GM12878 (cell line): ENCODE measurements at regions not wholly inside any gene's neighbourhood (a gene's known extent, or its start where the extent isn't known, plus 50 kb on each side); places are given as distances from the start of the nearest gene placed in this dataset.

Experiments used
- ATAC-seq: fragments of 200-7000 bp; cut with Tn5 transposase; 3 replicates; pipeline ENCODE4 v1.9.1; 2020; ENCODE audit warnings: mild to moderate bottlenecking, moderate library complexity
- BruUV-seq: library from RNA; stranded (reverse); fragments of 400-500 nt; replicated peaks from 2 replicates; lab custom pipeline; 2021; lab: Mats Ljungman, UMichigan
- CTCF ChIA-PET: fragments of 300-600 bp; sonication (Branson Sonifier 250); formaldehyde crosslinking; extraction: SDS; loops from one replicate; lab custom pipeline; 2021; ENCODE audit warnings: inconsistent platforms; lab: Yijun Ruan, JAX
- POLR2A ChIA-PET: fragments of 350-600 bp; formaldehyde crosslinking; extraction: SDS; loops from one replicate; lab custom pipeline; 2021; ENCODE audit warnings: inconsistent platforms; lab: Charles Lee
- RAD21 ChIA-PET: fragments of 300-600 bp; sonication (Branson Sonifier 250); formaldehyde crosslinking; loops from one replicate; lab custom pipeline; 2023; ENCODE audit warnings: antibody characterized with exemption; ENCODE audit not compliant: unreplicated experiment; lab: Charles Lee
- SMC1A ChIA-PET: fragments of 300-600 bp; sonication (Branson Sonifier 250); formaldehyde crosslinking; loops from one replicate; lab custom pipeline; 2023; ENCODE audit not compliant: unreplicated experiment, uncharacterized antibody; lab: Charles Lee
- DNase-seq: peaks from one replicate; pipeline ENCODE4 v3.0.0-alpha.2; 2011; ENCODE audit warnings: low read depth, low spot score
- FAIRE-seq: peaks from 3 replicates; lab custom pipeline; 2011; peaks lifted over from hg19 to GRCh38; lab: Jason Lieb, UNC
- H2AFZ ChIP-seq: 2 replicates; pipeline ENCODE4 v1.6.0; 2011; ENCODE audit warnings: low read depth, low read length, control low read depth; ENCODE audit not compliant: control insufficient read depth
- H3K27ac ChIP-seq: 2 replicates; pipeline ENCODE4 v1.5.1; 2011; ENCODE audit warnings: control low read depth; ENCODE audit not compliant: control insufficient read depth, insufficient read depth
- H3K27me3 ChIP-seq, 2 experiments: replicated peaks in 1 of 2; 2 replicates each; pipeline versions ENCODE4 v1.6.0 to v1.6.1; 2011; ENCODE audit warnings: low read length in 1 of 2; ENCODE audit not compliant: control insufficient read depth in 2 of 2, insufficient read depth in 2 of 2
- H3K36me3 ChIP-seq, 2 experiments: 2 replicates each; pipeline ENCODE4 v1.5.1; 2011; ENCODE audit warnings: low read length in 1 of 2; ENCODE audit not compliant: control insufficient read depth in 2 of 2, insufficient read depth in 2 of 2
- H3K4me1 ChIP-seq: 2 replicates; pipeline ENCODE4 v1.6.1; 2011; ENCODE audit warnings: mild to moderate bottlenecking, low read length, moderate library complexity, mixed read lengths; ENCODE audit not compliant: control insufficient read depth, insufficient read depth
- H3K4me2 ChIP-seq: 2 replicates; pipeline ENCODE4 v1.6.0; 2011; ENCODE audit warnings: control low read depth; ENCODE audit not compliant: control insufficient read depth, insufficient read depth
- H3K4me3 ChIP-seq: fragments of 200-600 bp; sonication (generic); 2 replicates; pipeline ENCODE4 v1.5.1; 2016
- H3K79me2 ChIP-seq: 2 replicates; pipeline ENCODE4 v1.6.0; 2011; ENCODE audit warnings: low read length; ENCODE audit not compliant: control insufficient read depth, insufficient read depth
- H3K9ac ChIP-seq: 2 replicates; pipeline ENCODE4 v1.8.0; 2011; ENCODE audit warnings: low read length, control low read depth, mixed read lengths; ENCODE audit not compliant: control insufficient read depth, insufficient read depth
- H3K9me3 ChIP-seq: replicated peaks from 3 replicates; pipeline ENCODE4 v1.5.1; 2011; ENCODE audit warnings: mild to moderate bottlenecking, low read length; ENCODE audit not compliant: control insufficient read depth, insufficient read depth
- H4K20me1 ChIP-seq: 2 replicates; pipeline ENCODE4 v1.6.0; 2011; ENCODE audit not compliant: control insufficient read depth, insufficient read depth
- BCL11A ChIP-seq: IDR thresholded peaks from 2 replicates; pipeline ENCODE4 v1.6.1; 2011; ENCODE audit warnings: low read depth, low read length
- CBFB ChIP-seq: IDR thresholded peaks from 2 replicates; pipeline ENCODE4 v1.6.1; 2016; ENCODE audit warnings: antibody characterized with exemption, low read depth
- FOS ChIP-seq: IDR thresholded peaks from 3 replicates; pipeline ENCODE4 v1.6.1; 2011; ENCODE audit warnings: borderline replicate concordance; ENCODE audit not compliant: insufficient read length; ENCODE audit errors: extremely low read depth
- GABPA ChIP-seq: IDR thresholded peaks from 2 replicates; pipeline ENCODE4 v1.6.1; 2014; ENCODE audit warnings: antibody characterized with exemption, low read depth, mild to moderate bottlenecking, inconsistent platforms
- HDGF ChIP-seq: fragments of 450-650 bp; IDR thresholded peaks from 2 replicates; pipeline ENCODE4 v1.6.1; 2016; ENCODE audit warnings: antibody characterized with exemption
- IKZF1 ChIP-seq: fragments of 450-650 bp; conservative IDR thresholded peaks from 2 replicates; pipeline ENCODE4 v1.6.1; 2017; ENCODE audit warnings: antibody characterized with exemption, mild to moderate bottlenecking
- KAT2A ChIP-seq: conservative IDR thresholded peaks from 2 replicates; pipeline ENCODE4 v1.6.1; 2011; ENCODE audit warnings: low read depth, low read length; ENCODE audit not compliant: control insufficient read depth
- MTA3 ChIP-seq: IDR thresholded peaks from 2 replicates; pipeline ENCODE4 v1.6.1; 2012; ENCODE audit warnings: low read length, inconsistent platforms, borderline replicate concordance
- MYB ChIP-seq: fragments of 150-350 bp; IDR thresholded peaks from 2 replicates; pipeline ENCODE4 v1.6.1; 2014; ENCODE audit warnings: mild to moderate bottlenecking, low read depth, low read length, borderline replicate concordance
- NFYA ChIP-seq: IDR thresholded peaks from 2 replicates; pipeline ENCODE4 v1.6.1; 2011; ENCODE audit warnings: low read depth, mild to moderate bottlenecking, low read length, improper control_type of control experiment, borderline replicate concordance
- NRF1 ChIP-seq: conservative IDR thresholded peaks from 2 replicates; pipeline ENCODE4 v1.6.1; 2011; ENCODE audit warnings: mild to moderate bottlenecking, low read depth, low read length, improper control_type of control experiment
- POLR2AphosphoS2 ChIP-seq: IDR thresholded peaks from 2 replicates; pipeline ENCODE4 v1.6.1; 2011; ENCODE audit warnings: low read depth, mild to moderate bottlenecking, low read length, improper control_type of control experiment, moderate library complexity
- RAD21 ChIP-seq: IDR thresholded peaks from 2 replicates; pipeline ENCODE4 v1.6.1; 2011; ENCODE audit warnings: mild to moderate bottlenecking, low read depth, low read length, moderate library complexity; ENCODE audit not compliant: insufficient read depth
- SIN3A ChIP-seq: IDR thresholded peaks from 2 replicates; pipeline ENCODE4 v1.6.1; 2012; ENCODE audit warnings: low read depth, low read length, improper control_type of control experiment
- STAT1 ChIP-seq: fragments of 450-650 bp; conservative IDR thresholded peaks from 2 replicates; pipeline ENCODE4 v1.6.1; 2014; ENCODE audit warnings: antibody characterized with exemption, mild to moderate bottlenecking
- TAF1 ChIP-seq: IDR thresholded peaks from 2 replicates; pipeline ENCODE4 v1.6.1; 2011; ENCODE audit warnings: mild to moderate bottlenecking, low read depth, low read length, borderline replicate concordance
- TCF7 ChIP-seq: IDR thresholded peaks from 2 replicates; pipeline ENCODE4 v1.6.1; 2014; ENCODE audit warnings: antibody characterized with exemption, borderline replicate concordance
- ZNF217 ChIP-seq: fragments of 450-650 bp; IDR thresholded peaks from 2 replicates; pipeline ENCODE4 v1.6.1; 2017; ENCODE audit warnings: antibody characterized with exemption, mild to moderate bottlenecking
- ZNF384 ChIP-seq: IDR thresholded peaks from 2 replicates; pipeline ENCODE4 v1.6.1; 2012; ENCODE audit warnings: low read depth, mild to moderate bottlenecking, low read length, improper control_type of control experiment, borderline replicate concordance
- WGBS: methylation state at CpG from one replicate; pipeline ENCODE4 v1.1.6; 2016; ENCODE audit warnings: low lambda C conversion rate; ENCODE audit not compliant: insufficient replicate concordance, insufficient coverage; ENCODE audit errors: missing lambda C conversion rate; 5-methylcytosine and 5-hydroxymethylcytosine counted together
- in situ Hi-C: fragments of 300-500 bp; cut with MboI; formaldehyde crosslinking; loops from 9 replicates; pipeline ENCODE4 v1.14.3; 2018; ENCODE audit warnings: mixed read lengths
- intact Hi-C: fragments of 100-400 bp; cut with micrococcal nuclease; formaldehyde crosslinking; loops from one replicate; pipeline ENCODE4 v1.14.2; 2022; ENCODE audit not compliant: unreplicated experiment
- TF ChIP-seq, protein P1 (sequence below): fragments of 150-350 bp; IDR thresholded peaks from 2 replicates; pipeline ENCODE4 v1.6.1; 2016; ENCODE audit warnings: low read depth, low read length

DNA sequence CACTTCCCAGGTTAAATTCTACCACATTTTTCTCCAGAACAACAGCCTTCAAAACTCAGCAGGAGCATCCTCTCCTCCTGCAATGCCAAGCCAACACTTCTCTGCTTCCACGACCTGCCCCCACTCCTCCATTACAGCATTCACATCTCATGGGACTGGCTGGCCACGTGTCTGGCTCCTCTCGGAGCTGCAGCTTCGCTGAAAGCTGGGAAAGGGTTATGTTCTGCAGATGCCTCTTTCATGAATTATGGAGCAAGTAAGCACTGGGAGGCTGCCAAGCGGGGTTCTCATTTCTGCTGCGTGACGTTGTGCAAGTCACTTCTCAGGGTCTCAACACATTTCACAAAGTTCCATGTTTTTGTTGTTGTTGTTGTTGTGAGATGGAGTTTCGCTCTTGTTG, 142.2 kb upstream of the RFLNA start (continued):
- TF ChIP-seq TCF7 (no peak), ZNF217 (no peak), NFYA (no peak), RAD21 (no peak), MTA3 (no peak), NRF1 (no peak)

- H3K9me3 ChIP-seq: peaks cover 5% of the 10 kb centered on the region; the same call in 2 of the 3 replicates
- no peak overlapping the region for H2AFZ ChIP-seq
- H3K27ac ChIP-seq: no peak overlapping the region
- ChIA-PET POLR2A (no interaction called here), RAD21 (no interaction called here), SMC1A (no interaction called here), CTCF (no interaction called here)
- DNase-seq: no peak
- H3K4me2 ChIP-seq: no peak overlapping the region
- intact Hi-C loops (no loop called here), in situ Hi-C loops (no loop called here)
- ATAC-seq: no peak
- TF ChIP-seq STAT1 (no peak), ZNF384 (no peak), HDGF (no peak), MYB (no peak), TCF7 (no peak), CBFB (no peak), NFYA (no peak), FOS (no peak), SIN3A (no peak), IKZF1 (no peak), BCL11A (no peak), TAF1 (no peak), POLR2AphosphoS2 (no peak), GABPA (no peak), KAT2A (no peak)
- TF ChIP-seq, protein P1, sequence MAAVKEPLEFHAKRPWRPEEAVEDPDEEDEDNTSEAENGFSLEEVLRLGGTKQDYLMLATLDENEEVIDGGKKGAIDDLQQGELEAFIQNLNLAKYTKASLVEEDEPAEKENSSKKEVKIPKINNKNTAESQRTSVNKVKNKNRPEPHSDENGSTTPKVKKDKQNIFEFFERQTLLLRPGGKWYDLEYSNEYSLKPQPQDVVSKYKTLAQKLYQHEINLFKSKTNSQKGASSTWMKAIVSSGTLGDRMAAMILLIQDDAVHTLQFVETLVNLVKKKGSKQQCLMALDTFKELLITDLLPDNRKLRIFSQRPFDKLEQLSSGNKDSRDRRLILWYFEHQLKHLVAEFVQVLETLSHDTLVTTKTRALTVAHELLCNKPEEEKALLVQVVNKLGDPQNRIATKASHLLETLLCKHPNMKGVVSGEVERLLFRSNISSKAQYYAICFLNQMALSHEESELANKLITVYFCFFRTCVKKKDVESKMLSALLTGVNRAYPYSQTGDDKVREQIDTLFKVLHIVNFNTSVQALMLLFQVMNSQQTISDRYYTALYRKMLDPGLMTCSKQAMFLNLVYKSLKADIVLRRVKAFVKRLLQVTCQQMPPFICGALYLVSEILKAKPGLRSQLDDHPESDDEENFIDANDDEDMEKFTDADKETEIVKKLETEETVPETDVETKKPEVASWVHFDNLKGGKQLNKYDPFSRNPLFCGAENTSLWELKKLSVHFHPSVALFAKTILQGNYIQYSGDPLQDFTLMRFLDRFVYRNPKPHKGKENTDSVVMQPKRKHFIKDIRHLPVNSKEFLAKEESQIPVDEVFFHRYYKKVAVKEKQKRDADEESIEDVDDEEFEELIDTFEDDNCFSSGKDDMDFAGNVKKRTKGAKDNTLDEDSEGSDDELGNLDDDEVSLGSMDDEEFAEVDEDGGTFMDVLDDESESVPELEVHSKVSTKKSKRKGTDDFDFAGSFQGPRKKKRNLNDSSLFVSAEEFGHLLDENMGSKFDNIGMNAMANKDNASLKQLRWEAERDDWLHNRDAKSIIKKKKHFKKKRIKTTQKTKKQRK: no peak
- H3K36me3 ChIP-seq: no peaks in the 10 kb centered on the region
- H3K4me1 ChIP-seq: no peaks in the 10 kb centered on the region
- no peaks in the 10 kb centered on the region for H3K27me3 ChIP-seq
- no peaks in the 10 kb centered on the region for H4K20me1 ChIP-seq
- no peak overlapping the region for H3K4me3 ChIP-seq
- H3K79me2 ChIP-seq: no peaks in the 10 kb centered on the region
- H3K9ac ChIP-seq: no peak overlapping the region
- no peak for FAIRE-seq
- BruUV-seq: no TSS peak
- 83% methylated on average over 2 of the region's 2 CpGs for WGBS
Measured at GRCh38 chr12:124153392-124153791, 141.5 kb upstream of the RFLNA start.
